GM10266 (cell line): ENCODE measurements at regions not wholly inside any gene's neighbourhood (a gene's known extent, or its start where the extent isn't known, plus 50 kb on each side); places are given as distances from the start of the nearest gene placed in this dataset.

Experiments used
- DNase-seq: peaks from one replicate; pipeline ENCODE4 v3.0.0; 2012; ENCODE audit errors: extremely low spot score
- CTCF ChIP-seq: IDR thresholded peaks from 2 replicates; pipeline ENCODE4 v1.5.1; 2012; ENCODE audit warnings: mild to moderate bottlenecking, low read depth; ENCODE audit not compliant: control insufficient read depth, insufficient read depth; ENCODE audit errors: missing control alignments

DNA sequence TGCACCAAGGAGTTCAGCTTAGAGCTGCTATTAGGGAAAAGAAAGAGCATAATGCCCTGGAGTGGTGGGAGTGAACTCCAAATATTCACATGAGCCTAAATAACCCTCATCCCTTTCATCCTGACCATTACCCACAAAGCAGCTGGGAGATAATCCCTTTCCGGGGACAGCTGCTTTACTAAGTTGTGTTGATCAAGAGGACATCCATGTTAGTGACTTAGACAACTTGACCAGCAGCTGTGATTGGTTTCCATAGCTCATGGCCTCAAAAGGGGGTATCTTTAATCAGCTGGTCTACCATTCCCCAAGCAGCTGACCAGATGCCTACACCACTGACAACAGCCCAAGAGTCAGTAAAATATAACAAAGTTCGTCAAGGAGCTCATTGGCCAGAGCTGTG, 75.8 kb upstream of the LY86 start:
- no peak for DNase-seq
- no peak for TF ChIP-seq CTCF

GRCh38 chr6:6515691-6516607, 72.6 kb upstream of the LY86 start:
- DNase-seq = peak; percentile 42

DNA sequence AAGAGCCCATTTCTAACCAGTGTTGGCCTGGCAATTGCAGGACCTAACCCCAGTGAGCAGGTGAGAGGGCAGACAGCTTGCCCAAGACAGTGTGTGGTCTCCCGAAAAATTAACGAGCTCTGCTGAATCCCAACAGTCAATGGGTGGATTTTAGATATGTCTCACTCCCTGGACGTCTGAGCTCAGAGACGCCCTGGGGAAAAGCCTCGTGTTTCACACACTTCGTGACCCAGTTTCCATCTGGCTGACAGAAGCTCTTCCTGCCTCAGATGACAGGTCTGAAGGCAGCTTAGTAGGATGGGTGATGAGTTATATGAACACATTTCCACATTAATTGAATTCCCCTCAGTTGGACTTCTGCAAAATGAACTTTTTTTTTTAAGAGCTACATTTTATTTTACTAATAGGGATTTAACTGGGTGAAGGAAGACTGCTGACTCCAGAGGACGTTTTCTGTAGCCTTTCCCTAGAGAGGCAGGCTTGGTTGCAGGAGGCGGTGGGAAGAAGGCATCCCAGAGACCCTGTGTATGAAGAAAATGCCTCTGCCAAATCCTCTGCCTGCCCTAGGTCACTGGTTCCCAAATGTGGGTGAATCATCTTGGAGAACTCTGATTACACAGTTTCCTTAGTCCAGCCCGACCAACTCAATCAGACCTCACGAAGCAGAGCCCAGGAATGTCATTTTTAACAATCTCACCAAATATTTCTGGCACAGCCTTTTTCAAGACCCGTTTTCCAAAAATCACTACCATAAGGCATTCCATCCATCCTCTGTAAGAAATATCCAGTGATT, 71.7 kb upstream of the LY86 start:
- TF ChIP-seq CTCF = no peak

More at GRCh38 chr6:6515691-6516607, 72.6 kb upstream of the LY86 start:
- TF ChIP-seq CTCF = no peak

DNA sequence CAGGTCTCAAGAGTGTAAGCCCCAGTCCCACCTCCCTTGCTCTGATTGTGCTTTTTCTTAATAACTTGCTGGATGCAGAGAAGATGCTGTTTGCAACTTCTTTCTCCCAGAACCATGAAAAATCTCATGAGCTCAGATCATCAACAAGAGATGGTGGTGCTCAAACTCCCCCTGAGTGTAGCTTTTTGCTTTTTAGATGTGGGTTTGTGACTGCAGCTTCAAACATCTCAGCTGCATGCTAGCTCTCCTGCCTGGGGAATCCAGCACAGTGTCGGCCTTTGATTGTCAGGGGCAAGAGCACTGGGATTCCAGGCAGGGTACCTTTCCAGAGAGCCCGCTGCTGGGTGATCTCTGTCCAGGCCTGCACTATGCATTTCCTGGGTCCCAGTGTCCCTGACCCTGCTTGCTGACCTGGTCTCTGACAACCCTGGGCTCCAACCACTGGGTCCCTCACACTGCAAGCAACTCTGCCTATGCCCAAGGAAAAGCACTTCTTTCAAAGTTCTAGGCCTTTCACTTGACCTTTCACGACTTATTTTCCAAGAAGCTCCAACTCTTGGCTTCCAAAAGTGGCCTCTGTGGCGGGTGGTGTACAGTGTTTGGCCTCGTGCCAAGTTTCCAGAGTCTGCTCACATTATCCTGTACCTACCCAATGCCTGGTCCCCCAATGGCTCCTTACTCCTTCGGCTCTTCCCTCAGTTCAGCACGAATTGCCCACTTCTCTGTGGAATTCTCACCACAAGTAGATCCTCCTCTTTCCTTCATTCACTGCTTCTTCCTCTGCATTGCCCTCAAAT, 69.7 kb upstream of the LY86 start:
- DNase-seq = no peak
- TF ChIP-seq CTCF = no peak

More for the DNA sequence above, 71.7 kb upstream of the LY86 start:
- DNase-seq = no peak

DNA sequence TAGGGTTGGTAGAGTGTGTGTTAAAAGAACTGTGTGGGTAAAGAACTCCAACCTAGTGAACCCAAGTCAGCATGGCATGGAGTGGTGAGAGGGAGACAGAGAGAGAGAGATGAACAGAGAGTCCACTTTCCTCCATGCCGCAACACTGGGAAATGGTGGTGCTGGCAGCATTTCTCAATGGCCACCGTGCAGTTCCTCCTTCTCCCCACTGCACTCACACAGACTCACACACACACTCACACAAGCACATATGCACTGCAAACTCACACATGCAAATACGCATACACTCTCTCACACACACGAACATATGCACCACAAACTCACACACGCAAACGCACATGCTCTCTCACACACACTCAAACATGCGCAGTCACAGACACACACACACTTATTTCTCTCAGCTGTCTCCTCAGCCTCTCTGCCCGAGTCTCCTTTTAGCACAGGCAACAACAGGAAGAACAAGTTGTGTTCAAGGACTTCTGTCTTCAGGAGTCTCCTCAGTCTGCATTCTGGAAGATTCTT, 66.5 kb upstream of the LY86 start:
- TF ChIP-seq CTCF = no peak

DNA sequence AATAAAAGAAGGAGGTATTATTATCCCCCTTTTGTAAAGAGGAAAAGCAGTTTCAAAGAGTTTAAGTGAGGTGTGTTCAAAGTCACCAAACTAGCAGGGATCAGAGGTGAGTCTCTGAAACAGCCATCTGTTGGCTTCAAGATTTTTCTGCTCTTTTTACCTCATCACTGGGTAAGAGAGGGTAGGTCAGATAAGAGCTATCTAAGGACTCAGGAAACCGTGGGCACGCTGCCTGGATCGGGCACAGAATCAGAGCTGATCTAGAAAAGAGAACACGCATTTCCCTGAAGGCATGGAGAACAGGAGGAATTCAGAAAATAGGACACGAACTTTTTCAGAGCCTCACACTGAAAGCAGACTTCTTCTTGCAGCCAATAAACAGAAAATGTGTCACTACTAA, 65.8 kb upstream of the LY86 start:
- no peak for DNase-seq
- TF ChIP-seq CTCF = no peak

More for the DNA sequence above, 66.5 kb upstream of the LY86 start:
- DNase-seq = no peak
